ENCODE measurements at regions not wholly inside any gene's neighbourhood (a gene's known extent, or its start where the extent isn't known, plus 50 kb on each side); places are given as distances from the start of the nearest gene placed in this dataset.

GRCh38 chr9:30915451-30915850 lies 1469.0 kb upstream of the ACO1 start:
- Histone ChIP-seq H3K4me1 (ENCODE audit: low read length) (no peaks in the 10 kb centered on the region), H3K4me3 (ENCODE audit: low read length) (no peak overlapping the region), H3K9ac (ENCODE audit: low read length) (no peak overlapping the region), H2AFZ (ENCODE audit: low read depth, low read length) (no peak overlapping the region), H3K36me3 (replicated peaks; ENCODE audit: low read depth, low read length) (no peaks in the 10 kb centered on the region), H3K27ac (ENCODE audit: low read length) (no peak overlapping the region), H3K9me3 (ENCODE audit: insufficient read depth, low read length) (no peaks in the 10 kb centered on the region), H3K79me2 (ENCODE audit: low read length) (no peaks in the 10 kb centered on the region), H3K4me2 (ENCODE audit: low read length) (no peak overlapping the region), H4K20me1 (ENCODE audit: insufficient read depth, low read length) (no peaks in the 10 kb centered on the region), H3K27me3 (ENCODE audit: low read depth, low read length) (no peaks in the 10 kb centered on the region)
- TF ChIP-seq CTCF (IDR thresholded peaks at IDR 0.05; ENCODE audit: low read depth, low read length) (no peak), EZH2phosphoT487 (IDR thresholded peaks at IDR 0.05; ENCODE audit: low read depth) (no peak)

GRCh38 chr9:30925126-30925525 lies 1459.3 kb upstream of the ACO1 start:
- Histone ChIP-seq H3K27ac (ENCODE audit: low read length) (no peak overlapping the region), H2AFZ (ENCODE audit: low read depth, low read length) (no peak overlapping the region), H3K4me2 (ENCODE audit: low read length) (no peak overlapping the region), H3K4me3 (ENCODE audit: low read length) (no peak overlapping the region), H3K27me3 (ENCODE audit: low read depth, low read length) (no peaks in the 10 kb centered on the region), H3K36me3 (replicated peaks; ENCODE audit: low read depth, low read length) (no peaks in the 10 kb centered on the region), H3K79me2 (ENCODE audit: low read length) (no peaks in the 10 kb centered on the region), H3K9ac (ENCODE audit: low read length) (no peak overlapping the region), H3K9me3 (ENCODE audit: insufficient read depth, low read length) (no peaks in the 10 kb centered on the region), H3K4me1 (ENCODE audit: low read length) (no peaks in the 10 kb centered on the region), H4K20me1 (ENCODE audit: insufficient read depth, low read length) (no peaks in the 10 kb centered on the region)
- no peak for TF ChIP-seq EZH2phosphoT487 (IDR thresholded peaks at IDR 0.05; ENCODE audit: low read depth)
- TF ChIP-seq CTCF (IDR thresholded peaks at IDR 0.05; ENCODE audit: low read depth, low read length) = no peak

GRCh38 chr9:30925635-30926034 lies 1458.8 kb upstream of the ACO1 start:
- TF ChIP-seq CTCF (IDR thresholded peaks at IDR 0.05; ENCODE audit: low read depth, low read length) = no peak
- no peak for TF ChIP-seq EZH2phosphoT487 (IDR thresholded peaks at IDR 0.05; ENCODE audit: low read depth)

GRCh38 chr9:30928045-30928444 lies 1456.4 kb upstream of the ACO1 start:
- no peaks in the 10 kb centered on the region for H3K4me1 ChIP-seq (ENCODE audit: low read length)
- H3K79me2 ChIP-seq (ENCODE audit: low read length) = no peaks in the 10 kb centered on the region
- no peaks in the 10 kb centered on the region for H4K20me1 ChIP-seq (ENCODE audit: insufficient read depth, low read length)
- H3K27ac ChIP-seq (ENCODE audit: low read length) = no peak overlapping the region
- H2AFZ ChIP-seq (ENCODE audit: low read depth, low read length) = peak overlapping the region; percentile 27; the same call in 1 of the 2 replicates
- no peak overlapping the region for H3K9ac ChIP-seq (ENCODE audit: low read length)
- no peak overlapping the region for H3K4me2 ChIP-seq (ENCODE audit: low read length)
- no peak overlapping the region for H3K4me3 ChIP-seq (ENCODE audit: low read length)
- no peaks in the 10 kb centered on the region for H3K27me3 ChIP-seq (ENCODE audit: low read depth, low read length)
- TF ChIP-seq EZH2phosphoT487 (IDR thresholded peaks at IDR 0.05; ENCODE audit: low read depth) (no peak), CTCF (IDR thresholded peaks at IDR 0.05; ENCODE audit: low read depth, low read length) (no peak)
- H3K9me3 ChIP-seq (ENCODE audit: insufficient read depth, low read length) = no peaks in the 10 kb centered on the region
- H3K36me3 ChIP-seq (replicated peaks; ENCODE audit: low read depth, low read length) = no peaks in the 10 kb centered on the region

More at GRCh38 chr9:30925635-30926034, 1458.8 kb upstream of the ACO1 start:
- H3K9ac ChIP-seq (ENCODE audit: low read length) = no peak overlapping the region
- no peaks in the 10 kb centered on the region for H3K4me1 ChIP-seq (ENCODE audit: low read length)
- H3K9me3 ChIP-seq (ENCODE audit: insufficient read depth, low read length) = no peaks in the 10 kb centered on the region
- H2AFZ ChIP-seq (ENCODE audit: low read depth, low read length) = no peak overlapping the region
- H3K27ac ChIP-seq (ENCODE audit: low read length) = no peak overlapping the region
- H3K4me3 ChIP-seq (ENCODE audit: low read length) = no peak overlapping the region
- no peaks in the 10 kb centered on the region for H3K79me2 ChIP-seq (ENCODE audit: low read length)
- H3K27me3 ChIP-seq (ENCODE audit: low read depth, low read length) = no peaks in the 10 kb centered on the region
- H3K36me3 ChIP-seq (replicated peaks; ENCODE audit: low read depth, low read length) = no peaks in the 10 kb centered on the region
- H4K20me1 ChIP-seq (ENCODE audit: insufficient read depth, low read length) = no peaks in the 10 kb centered on the region
- H3K4me2 ChIP-seq (ENCODE audit: low read length) = no peak overlapping the region
